Stimulated activated CD4-positive, alpha-beta T cell treated with anti-CD3 and anti-CD28 coated beads, Interleukin-15, amount 100 ng/mL, for 24 hours (primary cell): ENCODE measurements at regions not wholly inside any gene's neighbourhood (a gene's known extent, or its start where the extent isn't known, plus 50 kb on each side); places are given as distances from the start of the nearest gene placed in this dataset.
"Not testable (repeated sequence)": the region's sequence is repeated elsewhere in the genome, so short reads cannot be mapped to it uniquely, and the experiment has no call there.

Experiments used
- DNase-seq: peaks from one replicate; pipeline ENCODE4 v3.0.0-alpha.2; 2020

DNA sequence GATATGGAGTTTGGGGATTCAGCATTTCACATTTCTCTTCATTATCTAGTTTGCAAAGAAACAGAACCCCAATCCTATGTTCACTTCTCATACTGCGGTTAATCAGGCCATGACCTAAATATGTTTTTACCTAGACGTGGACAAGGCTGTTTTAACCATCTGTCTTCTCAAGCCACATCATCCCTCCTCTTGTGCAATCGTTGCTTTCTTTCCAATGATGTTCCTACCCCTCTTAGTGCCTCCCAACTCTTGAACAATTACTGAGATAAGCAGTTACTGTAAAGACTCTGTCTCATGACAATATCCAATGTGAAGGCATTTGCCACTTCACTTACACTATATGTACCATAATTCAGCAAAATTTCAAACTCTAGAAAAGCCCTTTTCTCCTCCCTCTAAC lies 406.2 kb downstream of the LIG4 start:
- DNase-seq: no peak

DNA sequence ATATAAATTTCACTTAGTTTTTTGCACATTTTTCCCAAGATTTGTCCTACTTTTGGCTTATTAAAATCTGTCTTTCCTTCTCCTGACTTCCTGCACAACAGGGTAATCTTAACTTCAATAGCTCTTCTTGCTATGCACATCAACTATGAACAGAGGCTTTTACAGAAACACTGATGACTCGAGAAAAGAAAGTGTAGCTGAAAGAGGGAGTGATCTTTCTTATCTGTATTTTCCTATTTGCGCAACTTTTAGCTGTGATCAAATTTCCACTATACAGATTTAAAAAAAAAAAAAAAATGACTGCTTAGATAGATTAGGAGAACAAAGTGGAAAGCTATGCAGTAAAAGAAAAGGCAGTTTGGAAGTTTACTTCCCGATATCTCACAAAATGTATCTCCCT lies 406.9 kb downstream of the LIG4 start:
- no peak for DNase-seq

GRCh38 chr13:107807306-107808073 lies 407.8 kb downstream of the LIG4 start:
- DNase-seq: no peak

GRCh38 chr13:107806726-107807125 lies 408.6 kb downstream of the LIG4 start:
- no peak for DNase-seq

DNA sequence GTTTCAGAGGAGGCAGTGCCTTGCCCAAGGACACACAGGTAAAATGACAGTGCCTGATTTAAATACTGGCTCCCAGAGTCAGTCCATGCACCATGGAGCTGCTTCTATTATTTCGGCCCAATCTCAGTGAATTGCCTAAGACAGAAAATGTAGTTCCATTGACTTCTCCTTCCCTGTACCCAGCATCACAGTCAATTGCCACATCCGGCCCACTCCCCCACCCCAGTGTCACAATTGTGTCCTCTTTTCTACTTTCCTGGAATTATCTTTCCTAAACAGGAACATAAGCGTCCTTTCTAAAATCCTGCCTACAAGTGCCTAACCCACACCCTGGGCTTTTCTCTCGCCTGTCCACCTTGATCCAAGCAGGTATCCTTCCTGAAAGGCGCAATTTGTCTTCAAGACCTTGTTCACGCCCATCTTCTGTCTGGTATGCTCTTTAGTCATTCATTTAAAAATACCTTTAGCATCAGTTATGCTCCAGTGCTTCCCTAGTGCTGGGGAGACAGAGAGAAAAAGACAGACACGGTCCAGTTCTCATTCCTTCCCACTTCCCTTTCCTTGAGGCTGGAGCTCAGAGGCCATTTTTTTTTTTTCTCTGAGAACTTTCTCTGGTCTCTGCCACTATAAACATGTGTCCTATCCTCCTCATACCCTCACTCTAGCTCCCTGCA lies 411.4 kb downstream of the LIG4 start:
- no peak for DNase-seq

DNA sequence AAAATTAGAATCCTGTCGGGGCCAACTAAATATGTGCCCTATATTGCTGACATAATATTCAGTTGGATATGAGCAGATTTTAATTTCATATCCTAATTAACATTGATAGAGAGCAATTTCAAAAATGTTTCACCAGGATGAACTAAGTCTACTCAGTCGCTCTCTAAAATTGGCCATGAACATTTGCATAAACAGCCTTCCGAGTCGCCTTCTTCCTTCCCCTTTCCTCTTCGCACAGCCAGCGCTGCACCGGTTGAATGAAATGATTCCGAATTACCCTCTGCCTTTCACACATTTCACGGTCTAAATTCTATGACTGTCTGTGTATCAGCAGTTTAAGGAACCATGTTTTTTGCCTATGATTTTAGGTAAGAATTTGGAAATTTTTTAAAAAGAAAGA lies 413.7 kb downstream of the LIG4 start:
- DNase-seq: no peak

DNA sequence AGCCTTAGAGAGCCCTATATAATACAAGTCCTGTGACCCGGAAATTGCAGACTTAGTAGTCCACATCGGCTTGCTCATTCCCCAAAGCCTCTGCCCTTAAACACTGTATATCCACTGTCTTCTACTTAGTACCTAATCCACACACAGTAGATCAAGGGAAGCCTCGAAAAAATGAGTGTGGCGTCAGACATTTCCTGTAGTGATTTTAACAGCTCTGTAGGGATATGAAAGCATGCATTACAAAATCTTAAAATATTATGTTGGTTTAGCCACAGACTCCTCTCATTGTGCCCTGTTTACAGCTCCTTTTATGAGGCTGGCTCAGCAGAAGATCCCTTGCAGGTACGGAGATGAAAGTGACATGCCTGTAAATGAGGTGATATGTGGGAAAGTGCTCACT lies 416.3 kb downstream of the LIG4 start:
- no peak for DNase-seq

GRCh38 chr13:107790397-107790796 lies 424.9 kb downstream of the LIG4 start:
- DNase-seq: no peak

- no peak for DNase-seq
These were observed 426.7 kb downstream of the LIG4 start for GRCh38 chr13:107788464-107789165.

- DNase-seq: not testable (repeated sequence)
These were observed 432.7 kb downstream of the LIG4 start for GRCh38 chr13:107782646-107783045.

- DNase-seq: no peak
These were observed 437.2 kb downstream of the LIG4 start for GRCh38 chr13:107778094-107778493.

GRCh38 chr13:107770541-107770940 lies 444.8 kb downstream of the LIG4 start:
- DNase-seq: no peak

DNA sequence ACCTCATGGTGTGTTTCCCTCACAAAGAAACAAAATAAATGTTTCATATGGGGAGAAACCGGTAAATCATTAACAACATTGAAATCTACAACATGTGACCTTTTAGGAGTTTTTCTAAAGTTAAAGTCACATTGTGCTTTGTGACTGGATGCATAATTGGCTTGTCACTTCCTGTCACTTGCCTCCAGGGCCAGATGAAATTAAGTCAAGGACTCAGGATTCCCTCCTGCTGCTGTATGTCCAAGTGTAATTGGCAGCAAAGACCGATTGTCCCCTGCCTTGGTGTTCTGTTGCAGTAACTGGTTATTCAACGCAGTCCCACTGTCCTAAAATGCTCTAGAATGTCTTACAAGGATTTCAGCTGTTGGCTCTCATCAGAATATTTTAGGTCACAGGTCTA lies 448.2 kb downstream of the LIG4 start:
- DNase-seq: no peak

DNA sequence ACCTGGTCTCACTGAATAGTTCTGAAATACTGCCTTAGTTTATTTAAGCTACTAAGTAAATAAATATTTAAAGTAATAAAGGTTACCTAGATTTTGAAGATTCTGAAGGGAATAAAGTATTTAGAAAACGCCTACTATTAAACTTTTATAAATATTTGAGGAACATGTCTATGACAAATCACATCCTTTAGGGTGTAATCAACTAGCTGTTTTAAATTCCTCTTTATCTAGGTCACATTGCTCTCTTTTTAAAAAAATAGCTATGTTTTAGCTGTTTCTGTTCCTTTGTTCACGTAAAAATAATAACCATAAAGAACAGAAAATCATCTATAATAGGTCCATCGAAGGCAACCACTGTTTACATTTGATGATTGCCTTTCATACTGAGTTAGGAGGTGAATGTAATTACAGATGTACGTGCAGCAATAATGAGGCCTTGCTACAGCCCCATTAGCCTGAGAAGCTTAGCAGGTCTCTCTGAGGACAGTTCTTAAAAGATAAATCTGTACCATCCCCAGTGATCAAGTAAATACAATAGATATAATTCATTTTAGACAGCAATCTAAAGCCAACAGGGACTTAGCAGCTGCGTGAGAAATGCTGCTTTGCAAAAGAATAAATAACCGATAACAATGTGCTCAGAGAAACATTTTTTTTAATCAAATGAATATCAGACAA lies 449.5 kb downstream of the LIG4 start:
- no peak for DNase-seq

DNA sequence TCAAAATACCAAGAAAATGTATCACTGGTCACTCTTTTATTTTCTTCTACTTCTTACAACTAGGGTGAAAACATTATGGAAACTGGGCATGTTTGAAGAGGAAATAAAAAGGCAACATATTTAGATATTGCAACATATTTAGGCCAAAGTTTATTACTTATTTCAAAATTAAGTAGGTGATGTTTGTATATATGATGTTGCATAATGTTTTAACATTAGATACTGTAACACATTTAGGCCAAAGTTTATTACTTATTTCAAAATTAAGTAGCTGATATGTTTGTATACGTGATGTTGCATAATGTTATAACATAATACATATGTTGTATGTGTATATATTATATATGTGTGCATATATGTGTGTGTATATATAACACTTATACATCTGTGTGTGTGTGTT lies 451.3 kb downstream of the LIG4 start:
- no peak for DNase-seq

DNA sequence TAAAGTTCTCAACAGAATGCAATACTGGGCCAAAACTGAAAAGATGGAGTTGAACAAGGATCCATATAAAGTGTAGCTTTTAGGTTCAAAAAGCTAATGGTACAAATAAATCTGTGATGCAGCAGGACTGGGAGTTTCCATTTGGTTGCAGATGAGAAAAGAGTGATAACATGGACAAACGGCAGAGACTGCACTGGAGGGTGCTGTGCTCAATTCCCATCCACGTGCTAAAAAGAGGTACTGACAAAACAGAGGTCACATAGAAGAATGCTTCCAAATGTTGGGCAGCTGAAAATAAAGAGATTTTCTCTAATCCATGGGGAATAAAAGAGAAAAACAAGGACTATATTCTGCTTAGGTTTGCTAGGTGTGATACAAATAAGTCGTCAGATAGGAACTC lies 461.6 kb downstream of the LIG4 start:
- DNase-seq: no peak

DNA sequence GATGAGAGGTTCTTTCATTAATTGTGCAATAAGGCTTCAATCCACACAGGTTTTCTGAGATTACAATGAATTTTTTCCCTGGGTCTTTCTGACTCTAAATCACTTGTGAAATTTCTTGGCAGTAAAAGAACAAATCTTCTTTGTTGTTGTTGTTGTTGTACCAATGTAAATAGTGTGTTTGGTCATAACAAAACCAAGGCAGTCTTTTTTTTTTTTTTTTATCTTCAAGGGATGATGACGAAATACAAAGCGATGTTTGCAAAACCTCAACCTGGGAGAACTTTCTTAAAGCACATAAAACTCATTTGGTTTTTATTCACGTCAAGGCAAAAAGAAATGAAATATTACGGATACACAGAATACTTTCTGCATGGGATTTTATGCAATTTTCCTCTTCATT lies 462.0 kb downstream of the LIG4 start:
- no peak for DNase-seq

DNA sequence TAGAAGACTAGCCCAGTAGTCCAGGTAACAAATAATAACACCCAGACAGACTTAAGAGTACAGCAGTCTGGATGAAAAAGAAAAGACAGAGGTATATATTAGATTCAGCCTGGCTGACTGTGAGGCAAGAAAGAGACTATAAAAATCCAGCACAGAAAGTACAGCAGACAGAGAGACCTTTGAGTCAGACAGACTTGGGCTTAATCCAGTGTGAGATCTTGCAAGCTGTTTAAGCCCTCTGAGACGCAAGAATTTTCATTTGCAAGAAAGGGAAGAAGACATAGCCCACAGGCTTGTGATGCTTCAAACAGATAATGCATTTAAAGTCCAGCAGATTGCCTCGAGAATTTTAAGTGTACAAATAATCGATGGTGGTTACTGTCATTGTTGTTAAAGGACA lies 471.4 kb downstream of the LIG4 start:
- DNase-seq: no peak

GRCh38 chr13:107743526-107743925 lies 471.8 kb downstream of the LIG4 start:
- no peak for DNase-seq

DNA sequence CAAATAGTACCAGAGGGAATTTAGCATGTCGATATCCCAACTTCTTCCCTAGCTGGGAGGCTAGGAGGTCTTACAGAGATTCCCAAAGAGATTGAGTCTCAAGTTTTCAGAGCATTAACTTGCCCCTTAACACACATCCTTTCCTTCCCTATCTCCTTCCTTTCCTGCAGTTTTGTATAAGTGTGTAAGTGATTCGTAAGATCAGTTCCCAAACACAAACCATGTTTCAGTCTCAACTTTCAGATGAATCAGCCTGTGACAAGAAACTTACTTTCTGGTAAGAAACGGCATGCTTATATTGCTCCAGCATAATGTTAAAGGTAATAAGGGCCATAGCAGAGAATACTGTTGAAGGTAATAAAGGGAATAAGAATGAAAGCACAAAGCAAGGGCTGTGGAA lies 472.2 kb downstream of the LIG4 start:
- no peak for DNase-seq

GRCh38 chr13:107742544-107742943 lies 472.8 kb downstream of the LIG4 start:
- DNase-seq: no peak

DNA sequence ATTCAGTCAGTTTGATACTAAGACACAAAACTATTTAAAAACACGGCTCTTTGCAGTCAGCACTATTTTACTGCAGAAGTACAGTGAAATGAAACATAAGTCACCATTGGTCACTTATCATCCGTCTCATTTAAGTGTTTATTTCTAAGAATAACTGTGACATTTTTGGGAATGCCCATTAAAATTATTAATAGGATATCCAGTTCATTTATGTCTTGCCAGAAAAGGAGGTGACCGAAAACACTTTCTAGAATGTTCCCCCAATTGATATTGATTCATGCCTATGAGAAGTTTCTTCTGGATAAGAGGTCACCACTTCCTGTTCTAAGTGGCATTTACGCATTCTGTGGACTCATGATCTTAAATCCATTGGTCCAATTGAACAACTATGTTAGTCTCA lies 477.3 kb downstream of the LIG4 start:
- no peak for DNase-seq

- no peak for DNase-seq
These were observed 478.6 kb downstream of the LIG4 start for GRCh38 chr13:107736731-107737130.

GRCh38 chr13:107736170-107736569 lies 479.2 kb downstream of the LIG4 start:
- no peak for DNase-seq
